Peyer's patch (tissue), 4 donors: ENCODE measurements at regions not wholly inside any gene's neighbourhood (a gene's known extent, or its start where the extent isn't known, plus 50 kb on each side); places are given as distances from the start of the nearest gene placed in this dataset.

ENCODE experiments used
- DNase-seq, 3 donors: peaks; one replicate each; pipeline ENCODE4 v3.0.0-alpha.2; 2017 to 2019
- H3K27ac ChIP-seq, 4 donors: fragments of 200-600 bp; sonication (generic); one replicate each; pipeline ENCODE4 v1.5.1; 2016 to 2019
- H3K27me3 ChIP-seq, 2 donors: fragments of 200-600 bp; sonication (generic); one replicate each; pipeline ENCODE4 v1.5.1; 2019
- H3K36me3 ChIP-seq, 3 donors: fragments of 200-600 bp; sonication (generic); one replicate each; pipeline ENCODE4 v1.5.1; 2016 to 2019
- H3K4me1 ChIP-seq, 4 donors: fragments of 200-600 bp; sonication (generic); one replicate each; pipeline ENCODE4 v1.5.1; 2016 to 2019
- H3K4me3 ChIP-seq, 4 donors: fragments of 200-600 bp; sonication (generic); 1 replicate in 3 of 4; 2 replicates in 1 of 4; pipeline ENCODE4 v1.5.1; 2016 to 2019; ENCODE audit warnings: mild to moderate bottlenecking in 1 of 4
- H3K9me3 ChIP-seq, 4 donors: fragments of 200-600 bp; sonication (generic); one replicate each; pipeline ENCODE4 v1.5.1; 2016 to 2019; ENCODE audit warnings: mild to moderate bottlenecking in 1 of 4
- POLR2A ChIP-seq, 2 donors: fragments of 450-650 bp; IDR thresholded peaks; one replicate each; pipeline ENCODE4 v1.5.1; 2017; ENCODE audit warnings: antibody characterized with exemption in 2 of 2, mild to moderate bottlenecking in 2 of 2, moderate library complexity in 2 of 2
- TF ChIP-seq, protein P1 (sequence below), 6 experiments: fragments of 450-650 bp in 4 of 6; fragments of 200-600 bp in 2 of 6; sonication (generic) in 1 of 6; IDR thresholded peaks; one replicate each; pipeline ENCODE4 v1.5.1; 2017 to 2019; ENCODE audit warnings: antibody characterized with exemption in 6 of 6, mild to moderate bottlenecking in 3 of 6, moderate library complexity in 1 of 6

DNA sequence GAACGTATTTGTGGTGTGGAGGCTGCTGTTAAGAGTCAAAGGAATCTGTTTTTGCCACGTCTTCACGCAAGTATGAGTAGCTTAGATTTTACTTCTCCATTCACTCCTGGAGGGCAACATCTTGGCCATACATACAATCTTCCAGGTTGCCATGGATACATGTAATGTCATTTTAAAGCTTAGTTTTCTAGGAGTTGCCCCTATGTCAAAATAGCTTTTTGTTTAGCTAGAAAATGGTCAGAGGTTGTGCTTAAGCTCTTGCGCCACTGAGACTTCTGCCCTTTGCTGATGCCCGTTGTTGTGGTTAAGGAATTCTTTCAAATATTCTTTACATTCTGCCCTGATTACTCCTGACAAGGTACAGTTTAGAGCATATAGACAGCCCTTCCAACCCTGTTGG is 245.4 kb upstream of the TFPI start:
- Histone ChIP-seq H3K27ac (no peak overlapping the region), H3K9me3 (no peaks in the 10 kb centered on the region), H3K36me3 (no peaks in the 10 kb centered on the region), H3K27me3 (no peaks in the 10 kb centered on the region), H3K4me1 (no peaks in the 10 kb centered on the region), H3K4me3 (no peak overlapping the region)
- no peak for DNase-seq
- TF ChIP-seq, protein P1, sequence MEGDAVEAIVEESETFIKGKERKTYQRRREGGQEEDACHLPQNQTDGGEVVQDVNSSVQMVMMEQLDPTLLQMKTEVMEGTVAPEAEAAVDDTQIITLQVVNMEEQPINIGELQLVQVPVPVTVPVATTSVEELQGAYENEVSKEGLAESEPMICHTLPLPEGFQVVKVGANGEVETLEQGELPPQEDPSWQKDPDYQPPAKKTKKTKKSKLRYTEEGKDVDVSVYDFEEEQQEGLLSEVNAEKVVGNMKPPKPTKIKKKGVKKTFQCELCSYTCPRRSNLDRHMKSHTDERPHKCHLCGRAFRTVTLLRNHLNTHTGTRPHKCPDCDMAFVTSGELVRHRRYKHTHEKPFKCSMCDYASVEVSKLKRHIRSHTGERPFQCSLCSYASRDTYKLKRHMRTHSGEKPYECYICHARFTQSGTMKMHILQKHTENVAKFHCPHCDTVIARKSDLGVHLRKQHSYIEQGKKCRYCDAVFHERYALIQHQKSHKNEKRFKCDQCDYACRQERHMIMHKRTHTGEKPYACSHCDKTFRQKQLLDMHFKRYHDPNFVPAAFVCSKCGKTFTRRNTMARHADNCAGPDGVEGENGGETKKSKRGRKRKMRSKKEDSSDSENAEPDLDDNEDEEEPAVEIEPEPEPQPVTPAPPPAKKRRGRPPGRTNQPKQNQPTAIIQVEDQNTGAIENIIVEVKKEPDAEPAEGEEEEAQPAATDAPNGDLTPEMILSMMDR (IDR thresholded peaks at IDR 0.05): no peak
- no peak for TF ChIP-seq POLR2A (IDR thresholded peaks at IDR 0.05)

DNA sequence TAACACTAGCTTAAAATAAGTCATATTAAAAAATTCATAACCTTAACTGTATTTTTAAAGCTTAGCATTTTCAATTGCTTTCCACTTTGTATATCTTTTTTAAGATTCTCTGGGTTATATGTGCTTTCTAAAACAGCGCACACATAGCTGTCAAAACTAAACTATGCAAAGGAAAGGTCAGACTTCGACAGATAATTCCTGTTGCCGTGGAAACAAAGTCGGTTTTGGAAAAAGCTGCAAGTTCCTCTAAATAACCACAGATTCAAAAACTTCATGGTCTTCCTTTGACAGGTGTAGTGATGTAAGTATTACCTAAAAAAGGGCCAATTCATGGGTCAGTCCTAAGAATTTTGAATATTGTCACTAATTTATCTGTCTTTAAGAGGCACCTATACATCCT is 249.6 kb upstream of the TFPI start:
- no peak overlapping the region for H3K4me3 ChIP-seq
- no peak for DNase-seq
- no peak overlapping the region for H3K27ac ChIP-seq
- H3K4me1 ChIP-seq: no peaks in the 10 kb centered on the region
- no peaks in the 10 kb centered on the region for H3K36me3 ChIP-seq
- TF ChIP-seq POLR2A (IDR thresholded peaks at IDR 0.05): no peak
- TF ChIP-seq, protein P1 (IDR thresholded peaks at IDR 0.05): no peak
- H3K9me3 ChIP-seq: no peaks in the 10 kb centered on the region
- no peaks in the 10 kb centered on the region for H3K27me3 ChIP-seq

DNA sequence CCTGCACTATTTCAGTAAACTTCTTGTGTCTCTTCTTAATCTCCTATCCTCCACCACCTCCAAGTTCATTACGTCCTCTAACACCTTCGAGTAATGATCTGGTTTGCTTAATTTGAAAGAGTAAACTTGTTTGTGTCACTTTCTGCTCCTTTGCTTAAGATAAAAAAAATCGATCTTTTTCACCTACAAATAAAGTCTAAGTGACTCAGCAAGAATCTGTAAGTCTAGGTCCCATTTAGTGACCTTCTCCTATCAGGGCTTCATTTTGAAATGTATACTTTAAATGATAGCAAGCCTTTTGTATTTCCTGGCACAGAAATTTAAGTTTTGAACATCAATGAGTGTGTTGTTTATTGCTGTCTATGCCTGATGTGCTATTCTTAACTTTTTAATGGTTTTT is 260.9 kb upstream of the TFPI start:
- TF ChIP-seq POLR2A (IDR thresholded peaks at IDR 0.05): no peak
- TF ChIP-seq, protein P1 (IDR thresholded peaks at IDR 0.05): no peak
- Histone ChIP-seq H3K27me3 (no peaks in the 10 kb centered on the region), H3K4me3 (no peak overlapping the region), H3K27ac (no peak overlapping the region), H3K9me3 (no peaks in the 10 kb centered on the region), H3K36me3 (no peaks in the 10 kb centered on the region), H3K4me1 (no peaks in the 10 kb centered on the region)
- no peak for DNase-seq

- no peak for DNase-seq
- Histone ChIP-seq H3K4me1 (no peaks in the 10 kb centered on the region), H3K9me3 (no peaks in the 10 kb centered on the region), H3K4me3 (no peak overlapping the region), H3K27me3 (no peaks in the 10 kb centered on the region), H3K27ac (no peak overlapping the region), H3K36me3 (no peaks in the 10 kb centered on the region)
- TF ChIP-seq, protein P1 (IDR thresholded peaks at IDR 0.05): no peak
- TF ChIP-seq POLR2A (IDR thresholded peaks at IDR 0.05): no peak
Measured at GRCh38 chr2:187819624-187820023, 265.4 kb upstream of the TFPI start.

- Histone ChIP-seq H3K4me3 (no peak overlapping the region), H3K9me3 (no peaks in the 10 kb centered on the region), H3K4me1 (no peaks in the 10 kb centered on the region), H3K27me3 (no peaks in the 10 kb centered on the region), H3K27ac (no peak overlapping the region), H3K36me3 (no peaks in the 10 kb centered on the region)
- no peak for TF ChIP-seq POLR2A (IDR thresholded peaks at IDR 0.05)
- TF ChIP-seq, protein P1 (IDR thresholded peaks at IDR 0.05): no peak
- DNase-seq: no peak
Measured at GRCh38 chr2:187825108-187825507, 270.9 kb upstream of the TFPI start.

DNA sequence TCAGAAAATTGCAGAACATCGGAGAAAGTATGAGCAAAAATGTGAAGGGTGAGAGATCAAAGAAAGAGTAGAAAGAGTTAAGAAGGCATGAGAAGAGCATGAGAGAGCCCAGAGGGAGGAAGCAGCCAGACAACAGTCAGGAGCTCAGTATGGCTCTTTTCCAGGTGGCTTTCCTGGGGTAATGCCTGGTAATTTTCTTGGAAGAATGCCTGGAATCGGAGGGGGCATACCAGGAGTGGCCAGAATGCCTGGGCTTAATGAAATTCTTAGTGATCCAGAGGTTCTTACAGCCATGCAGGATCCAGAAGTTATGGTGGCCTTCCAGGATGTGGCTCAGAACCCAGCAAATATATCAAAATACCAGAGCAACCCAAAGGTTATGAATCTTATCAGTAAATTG is 271.8 kb upstream of the TFPI start:
- DNase-seq: no peak
- H3K4me3 ChIP-seq: no peak overlapping the region
- H3K9me3 ChIP-seq: no peaks in the 10 kb centered on the region
- H3K27ac ChIP-seq: no peak overlapping the region
- TF ChIP-seq, protein P1 (IDR thresholded peaks at IDR 0.05): no peak
- TF ChIP-seq POLR2A (IDR thresholded peaks at IDR 0.05): no peak
- H3K36me3 ChIP-seq: no peaks in the 10 kb centered on the region
- no peaks in the 10 kb centered on the region for H3K4me1 ChIP-seq
- H3K27me3 ChIP-seq: no peaks in the 10 kb centered on the region
